ENCODE measurements at regions not wholly inside any gene's neighbourhood (a gene's known extent, or its start where the extent isn't known, plus 50 kb on each side); places are given as distances from the start of the nearest gene placed in this dataset.

DNA sequence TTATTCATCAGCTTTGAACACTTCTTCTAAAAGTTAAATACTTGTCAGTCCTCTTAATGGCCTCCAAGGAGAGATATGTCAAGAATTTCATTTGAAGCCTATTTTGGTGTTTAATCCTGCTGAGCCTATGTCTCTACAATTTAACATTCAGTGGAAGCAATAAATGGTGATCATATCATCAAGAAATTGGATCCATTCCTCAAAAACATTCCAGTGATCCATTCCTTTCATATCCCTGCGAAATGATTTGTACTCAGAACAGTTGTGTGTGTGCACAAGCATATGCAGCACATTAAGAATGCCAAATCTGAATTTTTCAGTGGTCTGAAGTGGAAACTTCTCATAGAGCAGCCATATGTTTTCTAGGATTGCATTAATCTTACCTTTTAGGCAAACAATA, 373.7 kb upstream of the SYT1 start:
- Histone ChIP-seq H4K20me1 (ENCODE audit: insufficient read depth, low read length) (no peaks in the 10 kb centered on the region), H3K36me3 (replicated peaks; ENCODE audit: insufficient read depth, low read length) (no peaks in the 10 kb centered on the region), H3K4me1 (ENCODE audit: low read length) (no peaks in the 10 kb centered on the region), H3K27me3 (replicated peaks; ENCODE audit: insufficient read depth, low read length) (no peaks in the 10 kb centered on the region), H3F3A (ENCODE audit: insufficient read depth, low read length) (no peaks in the 10 kb centered on the region), H3K79me2 (ENCODE audit: low read length) (no peaks in the 10 kb centered on the region), H3K27ac (ENCODE audit: low read length) (no peak overlapping the region), H3K9ac (ENCODE audit: low read length) (no peak overlapping the region), H2AFZ (ENCODE audit: low read length) (no peak overlapping the region), H3K9me3 (replicated peaks; ENCODE audit: insufficient read depth, low read length) (no peaks in the 10 kb centered on the region), H3K4me2 (ENCODE audit: low read depth, low read length) (no peak overlapping the region), H3K9me2 (replicated peaks; ENCODE audit: insufficient read depth, low read length) (no peaks in the 10 kb centered on the region), H3K4me3 (ENCODE audit: low read length) (no peak overlapping the region)
- TF ChIP-seq, protein P1, sequence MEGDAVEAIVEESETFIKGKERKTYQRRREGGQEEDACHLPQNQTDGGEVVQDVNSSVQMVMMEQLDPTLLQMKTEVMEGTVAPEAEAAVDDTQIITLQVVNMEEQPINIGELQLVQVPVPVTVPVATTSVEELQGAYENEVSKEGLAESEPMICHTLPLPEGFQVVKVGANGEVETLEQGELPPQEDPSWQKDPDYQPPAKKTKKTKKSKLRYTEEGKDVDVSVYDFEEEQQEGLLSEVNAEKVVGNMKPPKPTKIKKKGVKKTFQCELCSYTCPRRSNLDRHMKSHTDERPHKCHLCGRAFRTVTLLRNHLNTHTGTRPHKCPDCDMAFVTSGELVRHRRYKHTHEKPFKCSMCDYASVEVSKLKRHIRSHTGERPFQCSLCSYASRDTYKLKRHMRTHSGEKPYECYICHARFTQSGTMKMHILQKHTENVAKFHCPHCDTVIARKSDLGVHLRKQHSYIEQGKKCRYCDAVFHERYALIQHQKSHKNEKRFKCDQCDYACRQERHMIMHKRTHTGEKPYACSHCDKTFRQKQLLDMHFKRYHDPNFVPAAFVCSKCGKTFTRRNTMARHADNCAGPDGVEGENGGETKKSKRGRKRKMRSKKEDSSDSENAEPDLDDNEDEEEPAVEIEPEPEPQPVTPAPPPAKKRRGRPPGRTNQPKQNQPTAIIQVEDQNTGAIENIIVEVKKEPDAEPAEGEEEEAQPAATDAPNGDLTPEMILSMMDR (IDR thresholded peaks at IDR 0.05; ENCODE audit: low read length), result no peak
- no peak for TF ChIP-seq EZH2phosphoT487 (IDR thresholded peaks at IDR 0.05; ENCODE audit: low read length)
- no peak for TF ChIP-seq EZH2 (optimal IDR thresholded peaks at IDR 0.05; ENCODE audit: low read depth, low read length)
- DNase-seq, result no peak

- no peaks in the 10 kb centered on the region for H3K9me3 ChIP-seq (replicated peaks; ENCODE audit: insufficient read depth, low read length)
- no peaks in the 10 kb centered on the region for H3K36me3 ChIP-seq (replicated peaks; ENCODE audit: insufficient read depth, low read length)
- H3F3A ChIP-seq (ENCODE audit: insufficient read depth, low read length), result no peaks in the 10 kb centered on the region
- H3K9me2 ChIP-seq (replicated peaks; ENCODE audit: insufficient read depth, low read length), result no peaks in the 10 kb centered on the region
- TF ChIP-seq EZH2 (optimal IDR thresholded peaks at IDR 0.05; ENCODE audit: low read depth, low read length) (no peak), EZH2phosphoT487 (IDR thresholded peaks at IDR 0.05; ENCODE audit: low read length) (no peak)
- TF ChIP-seq, protein P1 (IDR thresholded peaks at IDR 0.05; ENCODE audit: low read length), result no peak
- no peak overlapping the region for H3K9ac ChIP-seq (ENCODE audit: low read length)
- no peaks in the 10 kb centered on the region for H3K27me3 ChIP-seq (replicated peaks; ENCODE audit: insufficient read depth, low read length)
- H3K27ac ChIP-seq (ENCODE audit: low read length), result no peak overlapping the region
- H3K4me2 ChIP-seq (ENCODE audit: low read depth, low read length), result no peak overlapping the region
- H4K20me1 ChIP-seq (ENCODE audit: insufficient read depth, low read length), result no peaks in the 10 kb centered on the region
- H3K4me3 ChIP-seq (ENCODE audit: low read length), result no peak overlapping the region
- no peak for DNase-seq
- no peak overlapping the region for H2AFZ ChIP-seq (ENCODE audit: low read length)
- H3K4me1 ChIP-seq (ENCODE audit: low read length), result no peaks in the 10 kb centered on the region
- no peaks in the 10 kb centered on the region for H3K79me2 ChIP-seq (ENCODE audit: low read length)
Measured at GRCh38 chr12:78494911-78495310, 369.7 kb upstream of the SYT1 start.

GRCh38 chr12:78501825-78502224, 362.7 kb upstream of the SYT1 start:
- Histone ChIP-seq H3K4me3 (ENCODE audit: low read length) (no peak overlapping the region), H3F3A (ENCODE audit: insufficient read depth, low read length) (no peaks in the 10 kb centered on the region), H4K20me1 (ENCODE audit: insufficient read depth, low read length) (no peaks in the 10 kb centered on the region), H3K79me2 (ENCODE audit: low read length) (no peaks in the 10 kb centered on the region), H3K27me3 (replicated peaks; ENCODE audit: insufficient read depth, low read length) (no peaks in the 10 kb centered on the region), H3K4me1 (ENCODE audit: low read length) (no peaks in the 10 kb centered on the region), H2AFZ (ENCODE audit: low read length) (no peak overlapping the region), H3K9ac (ENCODE audit: low read length) (no peak overlapping the region), H3K36me3 (replicated peaks; ENCODE audit: insufficient read depth, low read length) (no peaks in the 10 kb centered on the region), H3K4me2 (ENCODE audit: low read depth, low read length) (no peak overlapping the region), H3K27ac (ENCODE audit: low read length) (no peak overlapping the region), H3K9me2 (replicated peaks; ENCODE audit: insufficient read depth, low read length) (no peaks in the 10 kb centered on the region), H3K9me3 (replicated peaks; ENCODE audit: insufficient read depth, low read length) (no peaks in the 10 kb centered on the region)
- no peak for TF ChIP-seq EZH2 (optimal IDR thresholded peaks at IDR 0.05; ENCODE audit: low read depth, low read length)
- no peak for TF ChIP-seq EZH2phosphoT487 (IDR thresholded peaks at IDR 0.05; ENCODE audit: low read length)
- TF ChIP-seq, protein P1 (IDR thresholded peaks at IDR 0.05; ENCODE audit: low read length), result no peak
- no peak for DNase-seq
